GM12864 (cell line): ENCODE measurements at regions not wholly inside any gene's neighbourhood (a gene's known extent, or its start where the extent isn't known, plus 50 kb on each side); places are given as distances from the start of the nearest gene placed in this dataset.

ENCODE experiments used
- DNase-seq: peaks from one replicate; pipeline ENCODE4 v3.0.0-alpha.2; 2011; ENCODE audit warnings: low read depth
- H3K4me3 ChIP-seq: 2 replicates; pipeline ENCODE4 v1.5.1; 2011; ENCODE audit warnings: mild to moderate bottlenecking, low read depth, low read length, control low read depth
- CTCF ChIP-seq: IDR thresholded peaks from 2 replicates; pipeline ENCODE4 v1.5.1; 2011; ENCODE audit warnings: low read depth, mild to moderate bottlenecking, moderate library complexity, low read length, control low read depth, inconsistent platforms; ENCODE audit errors: missing control alignments

GRCh38 chr6:144340541-144341371, 55.6 kb downstream of the UTRN start:
- no peak for DNase-seq
- TF ChIP-seq CTCF = no peak
- H3K4me3 ChIP-seq = no peak overlapping the region

- no peak overlapping the region for H3K4me3 ChIP-seq
- no peak for TF ChIP-seq CTCF
- DNase-seq = no peak
Measured at GRCh38 chr6:144341831-144342527, 56.8 kb downstream of the UTRN start.

GRCh38 chr6:144343701-144344428, 58.7 kb downstream of the UTRN start:
- TF ChIP-seq CTCF = no peak
- H3K4me3 ChIP-seq = peak overlapping the region; percentile 44
- peak; percentile 37 for DNase-seq

- peak overlapping the region; percentile 44 for H3K4me3 ChIP-seq
- TF ChIP-seq CTCF = no peak
- DNase-seq = peak; percentile 43
Measured at GRCh38 chr6:144344646-144345045, 59.5 kb downstream of the UTRN start.

GRCh38 chr6:144345451-144345850, 60.3 kb downstream of the UTRN start:
- DNase-seq = no peak
- TF ChIP-seq CTCF = no peak
- H3K4me3 ChIP-seq = no peak overlapping the region; the same call in 1 of the 2 replicates

GRCh38 chr6:144346719-144347447, 61.7 kb downstream of the UTRN start:
- no peak overlapping the region for H3K4me3 ChIP-seq
- DNase-seq = no peak
- no peak for TF ChIP-seq CTCF
